HG03108 (cell line): ENCODE measurements at regions not wholly inside any gene's neighbourhood (a gene's known extent, or its start where the extent isn't known, plus 50 kb on each side); places are given as distances from the start of the nearest gene placed in this dataset.
"Not testable (repeated sequence)": the region's sequence is repeated elsewhere in the genome, so short reads cannot be mapped to it uniquely, and the experiment has no call there.

ENCODE experiments used
- ATAC-seq: cut with Tn5 transposase; IDR thresholded peaks from one replicate; pipeline ENCODE4 v1.9.1; 2021; ENCODE audit warnings: moderate library complexity; ENCODE audit not compliant: unreplicated experiment

DNA sequence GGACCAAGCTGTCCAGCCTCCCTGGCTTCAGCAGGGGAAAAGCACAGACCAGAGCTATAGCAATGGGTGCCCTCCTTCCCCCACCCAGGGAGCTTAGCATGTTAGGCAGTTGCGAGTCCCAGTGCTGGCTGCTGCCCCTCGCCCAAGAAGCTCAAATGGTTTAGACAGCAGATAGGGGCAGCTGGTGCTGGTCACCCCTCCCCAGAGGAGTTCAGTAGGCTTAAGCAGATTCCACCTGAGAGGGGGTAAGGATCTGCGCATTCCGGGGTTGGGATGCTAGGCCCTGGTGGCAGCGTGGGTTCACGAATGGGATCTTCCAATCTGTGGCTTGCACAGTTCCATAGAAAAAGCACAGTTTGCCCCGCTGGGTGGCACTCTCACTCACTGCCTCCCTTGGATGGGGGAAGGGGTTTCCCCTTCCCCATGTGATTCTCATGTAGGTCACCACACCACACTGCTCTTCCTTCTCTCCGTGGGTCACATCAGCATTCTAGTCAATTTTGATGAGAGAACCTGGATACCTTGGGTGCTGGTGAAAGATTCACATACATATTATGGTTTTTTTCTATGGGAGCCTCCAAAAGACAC is 665.6 kb downstream of the C12orf50 start:
- ATAC-seq: no peak

DNA sequence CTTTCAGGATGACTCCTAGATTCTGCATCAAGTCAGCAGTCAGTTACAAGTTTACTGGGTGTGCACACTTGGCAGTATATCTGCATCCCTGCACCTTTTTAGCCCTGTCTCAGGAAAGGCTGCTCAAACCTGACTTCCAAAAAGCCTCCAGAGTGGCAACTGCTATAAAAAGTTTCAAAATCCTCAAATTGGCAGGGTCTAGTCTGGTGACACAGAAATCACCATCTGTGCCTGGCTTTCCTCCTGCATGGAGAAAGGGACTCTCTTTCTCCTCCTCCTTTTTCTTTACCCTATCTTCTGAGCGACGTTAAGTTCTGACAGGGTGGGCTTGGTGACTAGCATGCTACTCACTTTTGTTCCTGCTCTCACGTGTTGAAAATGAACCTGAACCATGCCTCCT is 679.5 kb downstream of the C12orf50 start:
- no peak for ATAC-seq

DNA sequence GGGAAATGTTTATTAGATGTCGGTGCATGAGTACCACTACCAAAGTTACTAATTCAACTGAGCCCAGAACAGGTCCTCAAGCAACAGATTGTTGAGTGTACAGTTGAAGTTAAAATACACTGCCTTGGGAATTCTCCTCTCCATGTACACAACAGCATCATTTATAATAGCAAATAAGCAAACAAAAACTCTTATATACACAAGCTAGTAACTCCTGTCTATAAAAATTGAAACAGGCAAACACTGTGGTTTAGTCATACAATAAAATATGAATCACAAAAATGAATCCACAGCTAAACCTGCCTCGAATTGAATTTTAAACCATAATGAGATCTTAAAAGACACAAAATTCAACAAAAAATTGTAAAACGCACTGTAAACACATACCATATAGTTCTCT is 681.1 kb downstream of the C12orf50 start:
- no peak for ATAC-seq

DNA sequence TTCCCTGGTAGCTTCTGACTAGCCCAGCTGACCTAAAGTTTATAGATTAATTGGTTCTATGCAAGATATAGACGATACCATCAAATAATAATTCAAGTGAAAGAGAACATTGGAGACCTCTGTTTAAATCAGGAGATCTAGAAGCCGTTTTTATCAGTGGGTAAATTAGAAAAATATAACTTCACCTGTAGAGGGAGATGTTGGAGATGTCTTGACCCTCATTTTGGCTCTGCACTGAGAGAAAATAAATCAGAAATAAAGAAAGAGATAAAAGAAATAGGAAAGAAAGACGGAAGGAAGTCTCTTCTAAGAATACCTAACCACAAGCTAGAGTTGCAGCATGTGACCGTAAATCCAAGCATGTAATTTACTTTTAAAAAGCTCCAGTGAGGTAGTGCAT is 684.5 kb downstream of the C12orf50 start:
- no peak for ATAC-seq

DNA sequence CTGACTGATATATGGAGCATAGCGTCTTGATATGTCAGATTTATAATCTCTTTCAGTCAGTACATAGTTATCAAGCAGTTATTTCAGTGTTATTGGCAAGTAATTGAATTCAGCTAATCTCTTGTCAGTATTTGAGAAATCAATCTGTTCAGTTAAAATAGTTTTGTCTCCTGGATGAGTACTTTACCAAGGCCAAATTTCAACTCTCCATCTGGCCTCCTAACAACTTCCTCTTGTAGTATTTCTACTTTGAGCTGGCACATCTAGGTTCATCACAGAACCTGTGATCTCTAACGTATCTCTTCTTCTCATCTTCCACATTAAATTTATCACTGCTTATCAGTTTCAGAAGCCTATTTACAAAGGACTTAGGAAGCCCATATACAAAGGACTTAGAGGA is 690.5 kb downstream of the C12orf50 start:
- no peak for ATAC-seq

DNA sequence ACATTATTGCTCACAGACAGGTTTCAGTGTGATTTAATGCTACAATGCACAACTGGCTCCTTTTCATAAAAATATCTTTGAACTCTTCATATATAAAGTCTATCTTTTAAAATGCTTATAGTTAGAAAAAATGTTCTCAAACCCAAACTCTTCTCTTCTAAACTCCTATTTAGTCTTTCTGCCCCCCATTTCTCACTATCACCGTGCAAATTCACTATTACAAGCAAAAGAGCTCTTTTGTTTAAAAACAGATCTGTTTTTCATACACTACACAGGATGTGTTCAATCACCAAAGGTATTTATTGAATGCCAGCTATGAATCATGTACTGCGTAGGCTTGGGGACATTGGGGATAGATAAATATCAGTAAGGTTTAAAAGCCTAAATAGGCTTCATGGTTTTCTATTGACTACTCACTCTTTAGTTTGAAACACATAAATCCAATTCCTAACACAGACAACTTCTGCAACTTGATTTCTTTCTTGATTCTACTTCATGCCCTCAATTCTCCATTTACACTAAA is 692.3 kb downstream of the C12orf50 start:
- no peak for ATAC-seq

DNA sequence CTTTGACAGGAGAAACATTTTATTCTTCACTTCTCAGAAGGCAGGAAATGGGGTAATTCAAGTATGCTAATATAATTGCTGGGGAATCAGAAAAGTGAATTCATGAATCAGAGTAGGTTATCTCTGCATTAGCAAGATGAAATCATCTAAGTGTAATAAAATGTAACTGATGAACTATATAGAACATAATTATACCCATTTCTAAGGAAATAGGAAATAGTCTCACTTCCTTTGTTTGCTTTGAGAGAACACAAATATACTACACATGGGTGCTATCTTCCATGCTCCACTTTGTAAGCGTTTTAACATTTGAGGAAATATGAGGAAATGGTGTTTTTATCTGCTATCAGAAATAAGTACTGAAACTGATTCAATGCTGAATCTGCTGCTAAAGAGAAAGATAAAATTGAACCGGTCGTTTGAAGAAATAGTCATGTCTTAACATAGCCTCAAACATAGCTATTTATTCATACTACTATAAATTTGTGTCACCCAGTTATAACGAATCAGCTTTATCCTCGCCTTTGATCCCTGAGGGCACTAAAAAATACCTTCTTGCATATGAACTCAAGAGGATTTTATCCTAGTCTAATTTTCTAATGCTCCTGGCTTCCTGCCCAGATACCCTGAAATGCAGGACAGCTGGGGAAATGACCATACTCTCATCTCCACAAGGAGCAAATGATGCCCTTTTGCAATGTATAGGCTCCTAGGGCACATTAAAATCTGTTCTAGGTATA is 696.0 kb downstream of the C12orf50 start:
- ATAC-seq: no peak

DNA sequence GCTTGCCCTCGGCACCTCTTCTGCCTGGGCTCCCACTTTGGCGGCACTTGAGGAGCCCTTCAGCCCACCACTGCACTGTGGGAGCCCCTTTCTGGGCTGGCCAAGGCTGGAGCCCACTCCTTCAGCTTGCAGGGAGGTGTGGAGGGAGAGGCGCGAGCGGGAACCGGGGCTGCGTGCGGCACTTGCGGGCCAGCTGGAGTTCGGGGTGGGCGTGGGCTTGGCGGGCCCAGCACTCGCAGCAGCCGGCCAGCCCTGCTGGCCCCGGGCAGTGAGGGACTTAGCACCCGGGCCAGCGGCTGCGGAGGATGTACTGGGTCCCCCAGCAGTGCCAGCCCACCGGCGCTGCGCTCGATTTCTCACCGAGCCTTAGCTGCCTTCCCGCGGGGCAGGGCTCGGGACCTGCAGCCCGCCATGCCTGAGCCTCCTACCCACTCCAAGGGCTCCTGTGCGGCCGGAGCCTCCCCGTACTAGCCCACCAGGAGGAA is 699.1 kb downstream of the C12orf50 start:
- not testable (repeated sequence) for ATAC-seq

DNA sequence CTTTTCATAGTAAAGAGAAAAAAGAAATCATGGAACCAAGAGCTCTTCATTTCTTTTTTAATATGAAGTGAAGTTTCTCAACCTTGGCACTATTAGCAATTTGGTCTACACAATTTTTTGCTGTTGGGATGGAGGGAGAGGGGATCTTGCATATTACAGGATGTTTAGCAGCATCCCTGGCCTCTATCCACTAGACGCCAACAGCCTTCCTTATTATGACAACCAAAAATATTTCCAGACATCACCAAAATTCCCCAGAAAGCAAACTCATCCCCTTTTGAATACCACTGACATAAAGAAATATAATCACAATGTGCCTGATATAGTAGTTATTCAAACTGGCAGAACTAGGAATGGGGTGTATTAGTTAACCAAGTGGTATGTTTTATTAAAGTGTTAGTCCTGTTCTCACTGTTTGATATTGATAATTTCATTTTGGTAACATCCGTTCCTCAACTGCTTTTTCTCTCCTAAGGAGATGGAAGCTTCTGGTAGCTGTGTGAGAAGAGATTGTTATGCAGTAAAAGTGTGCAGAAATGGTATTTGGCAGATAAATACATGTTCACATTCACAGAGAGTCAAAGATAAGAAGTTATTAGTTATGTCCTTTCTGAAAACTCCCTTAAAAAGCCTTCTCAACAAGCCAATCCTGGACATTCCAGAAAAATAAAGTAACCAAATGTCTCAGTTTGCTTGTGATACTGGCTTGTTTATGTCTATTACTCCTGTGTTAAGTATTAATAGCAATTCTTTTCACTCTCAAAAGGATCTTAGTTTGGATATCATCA is 699.9 kb downstream of the C12orf50 start:
- ATAC-seq: no peak

DNA sequence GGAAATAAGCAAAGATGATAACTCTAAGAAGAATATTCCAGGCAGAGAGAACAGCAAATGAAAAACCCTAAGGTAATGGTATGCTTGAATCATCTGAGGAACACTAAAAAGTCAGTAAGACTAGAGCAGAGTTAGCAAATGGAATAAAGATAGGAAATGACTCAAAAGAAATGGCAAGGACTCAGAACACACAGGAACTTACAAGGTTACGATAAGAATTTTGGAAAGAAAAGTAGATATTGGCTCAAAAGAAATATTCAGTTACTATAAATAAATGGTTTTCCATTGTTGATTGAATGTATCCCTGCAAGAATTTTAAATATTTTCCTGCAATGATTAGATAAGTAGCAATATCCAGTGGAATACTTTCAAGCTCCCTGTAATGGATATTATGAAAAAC is 705.8 kb downstream of the C12orf50 start:
- ATAC-seq: no peak

DNA sequence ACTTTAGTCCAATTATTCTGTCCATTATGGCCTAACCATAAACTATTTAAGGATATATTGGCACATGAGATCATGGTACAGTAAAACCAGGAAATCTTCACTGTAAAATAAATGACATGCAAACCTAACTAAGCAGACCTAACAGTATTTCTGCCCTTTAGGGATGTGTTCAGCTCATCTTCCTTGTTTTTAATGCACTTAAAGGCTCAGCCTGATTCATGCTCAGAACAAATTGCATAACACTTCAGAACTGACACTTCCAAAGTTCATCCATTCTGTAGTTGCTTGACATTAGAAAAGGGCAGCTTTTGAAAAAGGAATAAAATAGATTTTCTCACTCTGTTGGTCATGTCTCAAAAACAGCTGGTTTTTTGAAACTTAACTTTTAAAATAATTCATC is 708.5 kb downstream of the C12orf50 start:
- no peak for ATAC-seq

DNA sequence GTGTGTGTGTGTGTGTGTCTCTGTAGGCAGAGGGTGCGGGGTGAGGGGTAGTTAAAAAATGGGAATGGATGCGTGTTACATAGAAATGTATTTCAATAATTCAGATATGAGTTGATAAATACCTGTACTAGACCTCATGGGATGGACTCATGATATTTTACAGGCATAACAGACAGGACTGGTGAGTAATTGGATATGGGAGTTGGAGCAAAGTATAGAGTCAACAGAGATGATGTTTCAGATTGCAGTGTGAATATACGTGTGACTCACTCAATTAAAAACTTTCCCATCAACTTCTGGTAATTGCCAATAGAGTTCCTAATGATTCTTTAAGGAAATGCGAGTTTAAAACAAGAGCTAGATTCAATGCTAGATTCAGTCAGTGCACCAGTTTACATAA is 711.9 kb downstream of the C12orf50 start:
- ATAC-seq: no peak

DNA sequence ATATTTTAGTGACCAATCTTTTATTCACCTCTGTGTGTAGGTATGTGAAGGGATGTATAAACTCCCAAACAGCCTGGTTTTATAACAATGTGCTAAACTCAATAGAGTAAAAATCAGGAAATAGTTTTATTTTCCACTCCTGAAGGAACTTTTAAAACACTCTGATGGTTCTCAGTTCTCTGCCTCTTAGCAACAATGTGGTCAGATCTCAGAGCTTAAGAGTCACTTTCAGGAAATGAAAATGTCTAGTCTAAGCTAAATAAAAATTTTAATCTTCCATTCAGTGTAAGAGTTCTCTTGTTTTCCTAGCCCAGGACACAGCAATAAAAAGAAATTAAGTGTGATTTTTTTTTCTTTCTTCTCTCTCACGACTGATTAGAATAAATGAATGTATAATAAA is 718.0 kb downstream of the C12orf50 start:
- ATAC-seq: peak; percentile 84

DNA sequence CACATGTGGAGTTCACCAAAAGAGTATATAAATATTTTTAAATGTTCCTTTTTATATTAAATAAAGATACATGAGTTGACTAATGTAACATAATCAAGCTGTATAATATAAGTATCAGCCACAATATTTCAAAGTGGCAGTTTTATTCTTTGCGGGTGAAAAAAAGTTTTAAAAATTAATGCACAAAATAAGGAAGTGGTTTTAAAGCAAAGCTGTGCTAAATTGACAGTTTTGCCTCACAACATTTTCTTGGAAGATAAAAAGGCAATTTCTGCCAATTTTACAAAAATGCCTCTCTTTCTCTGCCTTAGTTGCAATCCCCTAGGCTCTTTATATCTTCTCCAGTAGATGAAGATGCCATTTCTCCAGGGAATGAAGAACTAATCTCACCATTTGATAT is 719.1 kb downstream of the C12orf50 start:
- no peak for ATAC-seq

DNA sequence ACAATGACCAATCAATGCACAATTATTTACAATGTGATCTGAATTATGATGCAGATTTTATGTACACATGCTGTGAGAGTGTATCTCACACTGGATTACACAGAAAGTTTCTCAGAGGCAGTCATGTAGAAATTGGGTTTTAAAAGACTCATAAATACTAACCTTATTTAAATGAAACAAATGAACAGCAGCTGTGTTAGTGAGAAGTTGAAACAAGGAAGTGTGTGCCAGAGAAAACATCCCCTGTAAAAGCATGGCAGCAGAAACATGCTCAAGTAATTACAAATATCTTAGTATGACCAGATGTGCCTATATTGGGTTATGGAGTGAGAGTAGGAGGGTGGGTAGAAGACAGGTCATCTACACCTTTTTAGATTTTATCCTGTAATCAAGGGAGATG is 723.7 kb downstream of the C12orf50 start:
- ATAC-seq: no peak

DNA sequence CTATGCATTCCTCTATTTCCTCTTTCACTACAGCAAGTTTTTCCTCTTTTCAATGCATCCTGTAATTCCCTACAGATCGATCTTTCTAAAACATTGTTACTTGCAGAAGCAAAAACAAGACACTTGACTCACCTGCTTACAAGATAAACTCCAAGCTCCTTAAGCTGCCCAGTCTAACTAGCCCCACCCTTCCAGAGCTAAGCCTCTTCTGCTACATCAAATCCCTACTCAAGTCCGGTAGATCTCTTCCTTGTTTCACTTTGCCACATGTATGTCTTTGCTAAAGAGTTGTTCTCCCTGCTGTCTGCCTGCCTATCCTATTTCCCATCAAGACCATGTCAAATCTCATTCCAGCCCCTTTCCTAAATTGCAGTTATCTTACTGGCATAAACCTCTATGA is 724.8 kb downstream of the C12orf50 start:
- ATAC-seq: no peak

DNA sequence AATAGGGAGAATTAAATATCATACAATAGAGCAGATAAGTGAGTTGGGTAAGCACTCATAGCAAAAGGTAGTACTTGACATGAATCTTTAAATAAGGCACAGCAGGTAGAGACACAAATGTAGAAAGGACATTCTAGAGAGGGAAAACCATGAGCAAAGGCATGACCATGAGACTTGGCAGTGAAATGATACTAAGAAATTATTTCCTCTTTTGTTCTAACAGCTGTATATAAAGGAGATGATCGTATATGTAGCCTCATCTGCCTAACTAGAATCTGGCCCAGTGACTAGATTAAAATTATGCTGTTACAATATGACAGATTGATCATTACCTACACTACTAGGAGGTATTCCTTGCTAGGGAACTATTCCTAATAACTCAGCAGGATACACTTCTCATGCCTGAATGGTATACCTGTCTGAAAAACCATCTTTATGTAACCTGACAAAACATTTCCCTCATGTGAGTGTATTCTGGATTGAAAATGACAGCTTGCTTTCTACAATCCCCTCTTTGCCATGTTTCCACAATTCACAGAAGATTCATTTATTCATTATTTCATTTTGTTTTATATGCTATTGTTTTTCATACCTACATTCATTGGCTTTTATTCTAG is 725.7 kb downstream of the C12orf50 start:
- ATAC-seq: no peak

DNA sequence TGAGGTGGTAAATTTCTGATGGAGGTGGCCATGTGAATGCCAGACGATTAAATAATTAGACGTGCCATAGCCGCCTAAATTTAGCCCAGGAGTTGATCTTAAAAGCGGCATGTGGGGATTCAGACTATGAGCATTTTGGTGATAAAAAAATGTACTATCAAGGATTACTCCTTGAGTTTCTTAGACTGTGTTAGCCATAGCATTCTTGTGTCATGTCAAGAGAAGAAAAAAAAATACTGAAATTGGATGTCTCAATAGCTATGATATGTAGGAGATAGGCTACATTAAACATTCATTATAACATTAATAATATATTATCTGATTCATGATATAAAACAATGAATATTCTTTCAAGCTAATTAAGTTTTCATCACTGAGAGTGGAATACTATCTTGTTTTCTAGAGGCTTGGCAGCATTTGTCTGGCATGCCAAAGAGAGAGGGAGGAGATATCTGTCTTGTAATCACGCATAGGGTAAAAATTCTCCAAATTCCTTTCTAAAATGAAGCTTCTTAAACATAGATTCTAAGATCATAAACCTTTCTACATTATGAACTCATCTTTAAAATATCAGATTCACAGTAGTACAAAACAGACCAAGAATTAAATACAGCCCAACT is 727.0 kb downstream of the C12orf50 start:
- no peak for ATAC-seq

DNA sequence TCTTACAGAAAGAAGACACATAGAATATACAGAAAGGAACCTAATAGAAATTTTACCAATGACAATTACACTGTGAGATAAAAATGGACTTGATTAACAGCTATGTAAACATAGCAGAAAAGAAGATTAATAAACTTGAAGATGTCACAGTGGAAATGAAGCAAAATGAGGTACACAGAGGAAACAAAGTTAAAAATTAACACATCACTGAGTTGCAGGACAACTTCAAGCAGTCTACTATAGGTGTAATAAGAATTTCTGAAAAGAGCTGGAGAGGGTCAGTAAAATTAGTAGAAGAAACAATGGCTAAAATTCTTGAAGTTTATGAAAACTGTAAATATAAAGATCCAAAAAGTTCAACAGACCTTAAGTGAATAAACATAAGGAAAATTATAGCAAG is 738.7 kb downstream of the C12orf50 start:
- ATAC-seq: no peak

DNA sequence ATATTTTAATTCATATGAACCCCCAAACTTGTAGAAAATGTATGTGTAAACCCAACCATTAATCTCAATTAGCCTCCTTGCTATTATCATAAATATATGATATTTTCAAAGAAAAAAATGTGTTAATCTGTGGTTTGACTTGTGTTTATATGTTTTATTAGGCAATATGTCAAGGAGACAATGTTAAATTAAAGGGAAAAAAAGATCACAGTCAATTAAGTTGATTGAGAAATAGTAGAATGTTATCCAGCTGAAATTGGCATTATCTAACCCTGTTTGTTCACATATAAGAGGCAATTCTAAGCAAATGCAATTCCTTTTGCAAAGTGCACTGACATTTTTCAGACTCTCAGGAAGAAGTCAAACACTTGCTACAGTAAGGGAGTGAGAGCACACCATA is 745.3 kb downstream of the C12orf50 start:
- no peak for ATAC-seq

DNA sequence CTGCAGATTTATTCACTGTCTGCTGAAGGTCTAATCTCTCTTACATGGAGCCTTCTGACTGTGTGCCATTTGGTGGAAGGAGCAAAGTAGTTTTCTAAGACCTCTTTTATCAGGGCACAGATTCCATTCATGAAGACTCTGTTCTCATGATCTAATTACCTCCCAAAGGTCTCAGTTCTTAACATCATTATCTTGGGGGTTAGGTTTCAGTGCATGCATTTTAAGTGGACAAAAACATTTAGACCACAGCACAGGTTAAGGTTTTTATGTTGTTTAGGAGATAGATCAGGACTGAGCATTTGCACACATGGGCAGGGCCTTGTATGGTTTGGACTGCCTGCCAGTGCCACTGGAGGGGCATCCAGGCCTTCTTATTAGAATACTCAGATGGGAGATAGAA is 746.1 kb downstream of the C12orf50 start:
- no peak for ATAC-seq
